GM23248 (cell line): ENCODE measurements at regions not wholly inside any gene's neighbourhood (a gene's known extent, or its start where the extent isn't known, plus 50 kb on each side); places are given as distances from the start of the nearest gene placed in this dataset.
"Not testable (repeated sequence)": the region's sequence is repeated elsewhere in the genome, so short reads cannot be mapped to it uniquely, and the experiment has no call there.

Source experiments
- DNase-seq: peaks from one replicate; pipeline ENCODE4 v3.0.0-alpha.2; 2015
- H2AFZ ChIP-seq: fragments of 200-600 bp; sonication (generic); 2 replicates; pipeline ENCODE4 v1.6.1; 2016; ENCODE audit warnings: antibody characterized with exemption
- H3F3A ChIP-seq: fragments of 200-600 bp; sonication (generic); 2 replicates; pipeline ENCODE4 v1.6.1; 2016; ENCODE audit warnings: mild to moderate bottlenecking, antibody characterized with exemption, mixed run types; ENCODE audit not compliant: insufficient read depth
- H3K27ac ChIP-seq: fragments of 200-600 bp; sonication (generic); 2 replicates; pipeline ENCODE4 v1.5.1; 2016; ENCODE audit warnings: mild to moderate bottlenecking
- H3K27me3 ChIP-seq: fragments of 200-600 bp; sonication (generic); replicated peaks from 2 replicates; pipeline ENCODE4 v1.6.1; 2016; ENCODE audit warnings: mild to moderate bottlenecking; ENCODE audit not compliant: insufficient read depth
- H3K36me3 ChIP-seq: fragments of 200-600 bp; sonication (generic); 2 replicates; pipeline ENCODE4 v1.6.1; 2016; ENCODE audit warnings: low read depth, mild to moderate bottlenecking
- H3K4me1 ChIP-seq: fragments of 200-600 bp; sonication (generic); 2 replicates; pipeline ENCODE4 v1.6.1; 2016; ENCODE audit warnings: mild to moderate bottlenecking; ENCODE audit not compliant: insufficient read depth
- H3K4me2 ChIP-seq: fragments of 200-600 bp; sonication (generic); one replicate; pipeline ENCODE4 v1.6.1; 2016; ENCODE audit warnings: mild to moderate bottlenecking; ENCODE audit not compliant: unreplicated experiment
- H3K4me3 ChIP-seq: fragments of 200-600 bp; sonication (generic); 2 replicates; pipeline ENCODE4 v1.5.1; 2016; ENCODE audit warnings: mild to moderate bottlenecking
- H3K79me2 ChIP-seq: fragments of 200-600 bp; sonication (generic); 2 replicates; pipeline ENCODE4 v1.6.1; 2016; ENCODE audit warnings: mild to moderate bottlenecking; ENCODE audit not compliant: insufficient read depth
- H3K9ac ChIP-seq: fragments of 200-600 bp; sonication (generic); 2 replicates; pipeline ENCODE4 v1.6.1; 2016; ENCODE audit warnings: mild to moderate bottlenecking
- H3K9me2 ChIP-seq: fragments of 200-600 bp; sonication (generic); 2 replicates; pipeline ENCODE4 v1.6.1; 2016; ENCODE audit warnings: mixed run types, mild to moderate bottlenecking, moderate library complexity; ENCODE audit not compliant: insufficient read depth
- H3K9me3 ChIP-seq: fragments of 200-600 bp; sonication (generic); one replicate; pipeline ENCODE4 v1.6.1; 2017; ENCODE audit warnings: low read depth
- H4K20me1 ChIP-seq: fragments of 200-600 bp; sonication (generic); 2 replicates; pipeline ENCODE4 v1.6.0; 2016; ENCODE audit not compliant: insufficient read depth
- EZH2 ChIP-seq: fragments of 200-600 bp; sonication (generic); IDR thresholded peaks from 2 replicates; pipeline ENCODE4 v1.6.1; 2018; ENCODE audit warnings: antibody characterized with exemption, mild to moderate bottlenecking; ENCODE audit not compliant: insufficient read depth, poor library complexity, severe bottlenecking
- EZH2phosphoT487 ChIP-seq: fragments of 200-600 bp; sonication (generic); IDR thresholded peaks from 2 replicates; pipeline ENCODE4 v1.6.1; 2018; ENCODE audit warnings: antibody characterized with exemption, moderate library complexity, mild to moderate bottlenecking, low read depth; ENCODE audit not compliant: insufficient read depth
- WGBS, 2 experiments: methylation state at CpG; one replicate each; pipeline ENCODE4 v1.1.6; 2015 to 2017; ENCODE audit warnings: low lambda C conversion rate in 2 of 2, low coverage in 1 of 2; ENCODE audit errors: missing lambda C conversion rate in 2 of 2; 5-methylcytosine and 5-hydroxymethylcytosine counted together
- in situ Hi-C: fragments of 300-500 bp; cut with MboI; formaldehyde crosslinking; loops from 2 replicates; pipeline ENCODE4 v1.15.0; 2020

- Histone ChIP-seq H3K36me3 (no peaks in the 10 kb centered on the region), H3K4me2 (no peak overlapping the region), H3K4me1 (no peaks in the 10 kb centered on the region), H3K27me3 (peaks cover 5% of the 10 kb centered on the region; the same call in 1 of the 2 replicates), H2AFZ (no peak overlapping the region), H3K9me2 (no peaks in the 10 kb centered on the region), H3K4me3 (no peak overlapping the region), H3K9me3 (no peaks in the 10 kb centered on the region), H3K27ac (no peak overlapping the region), H3K9ac (no peak overlapping the region), H4K20me1 (no peaks in the 10 kb centered on the region), H3K79me2 (no peaks in the 10 kb centered on the region), H3F3A (no peaks in the 10 kb centered on the region)
- no peak for DNase-seq
- no peak for TF ChIP-seq EZH2phosphoT487
- TF ChIP-seq EZH2 = no peak
- 61 to 77% methylated on average over 2 of the region's 2 CpGs for WGBS, 2 experiments
- in situ Hi-C loops = no loop called here
These were observed 81.7 kb upstream of the UMPS start for GRCh38 chr3:124648551-124648950.

GRCh38 chr3:124650798-124651197 lies 79.5 kb upstream of the UMPS start:
- in situ Hi-C loops = no loop called here
- H3K9me3 ChIP-seq = no peaks in the 10 kb centered on the region

GRCh38 chr3:124651416-124651815 lies 78.8 kb upstream of the UMPS start:
- H4K20me1 ChIP-seq, H3K27me3 ChIP-seq, H3K9me2 ChIP-seq, H3K36me3 ChIP-seq, in situ Hi-C loops, H3K79me2 ChIP-seq, H3K27ac ChIP-seq, H3K9ac ChIP-seq, H3K4me1 ChIP-seq, H3K9me3 ChIP-seq, H2AFZ ChIP-seq, H3K4me2 ChIP-seq, H3K4me3 ChIP-seq, H3F3A ChIP-seq, DNase-seq: not testable (repeated sequence)
- 55% methylated on average over 1 of the region's 1 CpG for WGBS, 2 experiments

More at GRCh38 chr3:124650798-124651197, 79.5 kb upstream of the UMPS start:
- no peaks in the 10 kb centered on the region for H3K4me1 ChIP-seq
- TF ChIP-seq EZH2 = no peak
- no peak for TF ChIP-seq EZH2phosphoT487
- H4K20me1 ChIP-seq = no peaks in the 10 kb centered on the region
- H3K9me2 ChIP-seq = no peaks in the 10 kb centered on the region
- H2AFZ ChIP-seq = no peak overlapping the region
- no peaks in the 10 kb centered on the region for H3K79me2 ChIP-seq
- H3F3A ChIP-seq = no peaks in the 10 kb centered on the region
- no peak overlapping the region for H3K9ac ChIP-seq
- DNase-seq = no peak
- no peak overlapping the region for H3K4me3 ChIP-seq
- no peaks in the 10 kb centered on the region for H3K36me3 ChIP-seq
- WGBS, 2 experiments = 45 to 61% methylated on average over 4 of the region's 4 CpGs
- H3K27ac ChIP-seq = no peak overlapping the region
- H3K27me3 ChIP-seq = peaks cover 5% of the 10 kb centered on the region; the same call in 1 of the 2 replicates
- H3K4me2 ChIP-seq = no peak overlapping the region

GRCh38 chr3:124652009-124652408 lies 78.2 kb upstream of the UMPS start:
- Histone ChIP-seq H3K9ac (no peak overlapping the region), H3K9me3 (no peaks in the 10 kb centered on the region), H3K27ac (no peak overlapping the region), H3K36me3 (no peaks in the 10 kb centered on the region), H3K4me2 (no peak overlapping the region), H3K4me3 (no peak overlapping the region), H3K4me1 (no peaks in the 10 kb centered on the region), H4K20me1 (no peaks in the 10 kb centered on the region), H3K9me2 (no peaks in the 10 kb centered on the region), H2AFZ (no peak overlapping the region), H3F3A (no peaks in the 10 kb centered on the region), H3K79me2 (no peaks in the 10 kb centered on the region), H3K27me3 (peaks cover 5% of the 10 kb centered on the region; the same call in 1 of the 2 replicates)
- in situ Hi-C loops = no loop called here
- TF ChIP-seq EZH2 = no peak
- no peak for TF ChIP-seq EZH2phosphoT487
- DNase-seq = no peak

GRCh38 chr3:124653071-124653796 lies 77.0 kb upstream of the UMPS start:
- no peak for TF ChIP-seq EZH2phosphoT487
- TF ChIP-seq EZH2 = no peak
- H3K9me2 ChIP-seq = no peaks in the 10 kb centered on the region
- H2AFZ ChIP-seq = no peak overlapping the region
- DNase-seq = no peak
- no peaks in the 10 kb centered on the region for H3F3A ChIP-seq
- H4K20me1 ChIP-seq = no peaks in the 10 kb centered on the region
- WGBS, 2 experiments = 42 to 44% methylated on average over 3 of the region's 3 CpGs
- no peak overlapping the region for H3K27ac ChIP-seq
- no peak overlapping the region for H3K4me3 ChIP-seq
- no peak overlapping the region for H3K4me2 ChIP-seq
- H3K36me3 ChIP-seq = no peaks in the 10 kb centered on the region
- in situ Hi-C loops = no loop called here
- no peaks in the 10 kb centered on the region for H3K79me2 ChIP-seq
- no peak overlapping the region for H3K9ac ChIP-seq
- H3K9me3 ChIP-seq = no peaks in the 10 kb centered on the region
- H3K4me1 ChIP-seq = no peaks in the 10 kb centered on the region
- no peaks in the 10 kb centered on the region; the same call in 1 of the 2 replicates for H3K27me3 ChIP-seq
